ENCODE measurements at regions not wholly inside any gene's neighbourhood (a gene's known extent, or its start where the extent isn't known, plus 50 kb on each side); places are given as distances from the start of the nearest gene placed in this dataset.
"Not testable (repeated sequence)": the region's sequence is repeated elsewhere in the genome, so short reads cannot be mapped to it uniquely, and the experiment has no call there.

DNA sequence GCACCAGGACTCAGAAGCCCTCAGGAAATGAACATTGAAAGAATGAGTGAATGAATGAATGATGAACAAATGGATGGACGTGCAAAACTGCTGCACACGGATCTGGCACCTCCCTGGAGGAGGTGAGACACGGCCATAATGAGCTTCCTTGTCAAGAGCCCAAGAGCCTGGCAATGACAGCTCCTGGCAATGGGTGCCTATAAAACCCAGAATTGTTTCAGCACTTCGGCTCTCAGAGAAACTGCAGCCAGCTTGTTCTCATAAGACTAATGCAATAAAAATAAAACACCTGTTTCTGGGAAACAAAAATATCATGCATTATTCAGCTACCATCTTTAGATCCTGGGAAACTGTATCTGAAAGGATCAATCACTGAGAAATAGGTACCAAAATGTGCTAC is 200.5 kb upstream of the SFSWAP start:
- DNase-seq = no peak
- no peak for ATAC-seq

DNA sequence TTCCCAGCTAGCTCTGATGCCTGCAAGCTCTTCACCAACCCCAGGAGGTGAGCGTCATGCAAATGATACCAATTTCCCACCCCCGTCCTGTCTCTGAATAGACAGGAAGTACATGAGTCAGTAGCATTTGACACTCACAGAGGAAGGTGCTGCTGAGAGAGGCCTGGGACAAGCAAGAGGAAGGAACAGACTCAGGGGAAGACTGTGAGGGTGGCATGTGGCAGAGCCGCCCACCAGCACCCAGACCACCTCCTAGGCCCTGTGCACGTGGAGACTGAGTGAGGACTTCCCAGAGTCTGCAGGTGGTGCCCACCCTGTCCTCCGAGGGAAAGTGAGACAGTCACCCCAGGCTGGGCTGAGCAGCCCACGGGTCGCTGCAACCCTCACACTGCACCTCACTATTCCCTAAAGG is 199.5 kb upstream of the SFSWAP start:
- peak; percentile 99 for ATAC-seq
- DNase-seq = peak; percentile 52

DNA sequence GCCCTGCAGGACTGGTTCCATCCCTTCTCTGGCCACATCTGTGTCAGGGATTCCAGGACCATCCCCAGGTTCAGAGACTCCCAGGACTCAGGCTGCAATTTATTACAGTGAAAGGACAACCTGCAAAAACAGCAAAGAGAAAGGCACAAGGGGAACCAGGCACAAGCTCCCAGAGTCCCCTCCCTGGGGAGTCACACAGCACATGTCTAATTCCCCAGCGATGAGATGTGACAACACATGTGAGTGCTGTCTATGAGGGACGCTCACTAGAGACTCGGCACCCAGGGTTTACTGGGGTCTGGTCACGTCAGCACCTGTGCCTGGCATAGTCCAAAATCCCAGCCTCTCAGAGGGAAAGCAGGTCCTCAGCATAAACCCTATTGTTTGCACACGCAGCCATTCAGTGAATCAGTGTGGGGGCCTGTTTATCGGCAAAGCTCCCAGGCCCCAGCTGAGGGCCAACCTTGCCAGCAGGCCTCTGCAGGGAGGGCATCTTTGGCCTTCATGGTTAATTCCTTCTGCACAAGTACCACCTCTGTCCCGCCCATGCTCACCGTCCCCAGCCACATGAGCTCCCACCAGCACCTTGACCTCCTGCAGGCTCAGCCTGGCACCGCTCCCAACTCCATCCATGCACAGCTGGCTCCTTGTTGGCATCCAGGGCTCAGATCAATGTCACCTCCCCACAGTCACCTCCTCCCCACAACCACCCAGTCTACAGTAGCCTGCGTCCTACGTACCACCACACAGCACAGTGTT is 198.9 kb upstream of the SFSWAP start:
- DNase-seq (no peak), ATAC-seq (no peak)

DNA sequence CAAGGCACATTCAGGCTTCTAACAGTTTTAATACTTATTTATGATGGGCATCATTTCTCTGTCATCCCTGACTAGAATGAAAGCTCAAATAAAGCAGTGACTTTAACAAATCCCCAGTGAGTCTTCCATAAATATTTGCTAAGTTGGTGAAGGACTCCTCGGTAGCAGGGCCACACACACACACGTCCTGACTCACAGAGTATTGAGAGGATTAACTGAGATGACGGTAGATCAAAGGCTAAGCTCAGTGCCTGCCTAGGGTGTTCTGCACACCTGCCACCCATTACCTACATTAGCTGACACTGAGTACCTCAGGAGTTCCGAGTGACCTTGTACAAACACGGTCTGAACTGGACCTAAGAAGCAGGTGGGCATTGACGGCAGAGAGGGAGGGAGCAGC is 197.3 kb upstream of the SFSWAP start:
- DNase-seq = no peak
- ATAC-seq = no peak

DNA sequence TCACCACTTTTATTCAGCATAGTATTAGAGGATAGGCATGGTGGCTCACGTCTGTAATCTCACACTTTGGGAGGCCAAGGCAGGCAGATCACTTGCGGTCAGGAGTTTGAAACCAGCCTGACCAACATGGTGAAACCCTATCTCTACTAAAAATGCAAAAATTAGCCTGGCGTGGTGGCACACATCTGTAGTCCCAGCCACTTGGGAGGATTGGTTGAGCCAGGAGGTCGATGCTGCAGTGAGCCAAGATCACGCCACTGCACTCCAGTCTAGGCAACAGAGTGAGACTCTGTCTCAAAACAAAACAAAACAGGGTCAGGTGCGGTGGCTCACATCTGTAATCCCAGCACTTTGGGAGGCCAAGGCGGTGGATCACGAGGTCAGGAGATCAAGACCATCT is 190.3 kb upstream of the SFSWAP start:
- ATAC-seq, DNase-seq: not testable (repeated sequence)

DNA sequence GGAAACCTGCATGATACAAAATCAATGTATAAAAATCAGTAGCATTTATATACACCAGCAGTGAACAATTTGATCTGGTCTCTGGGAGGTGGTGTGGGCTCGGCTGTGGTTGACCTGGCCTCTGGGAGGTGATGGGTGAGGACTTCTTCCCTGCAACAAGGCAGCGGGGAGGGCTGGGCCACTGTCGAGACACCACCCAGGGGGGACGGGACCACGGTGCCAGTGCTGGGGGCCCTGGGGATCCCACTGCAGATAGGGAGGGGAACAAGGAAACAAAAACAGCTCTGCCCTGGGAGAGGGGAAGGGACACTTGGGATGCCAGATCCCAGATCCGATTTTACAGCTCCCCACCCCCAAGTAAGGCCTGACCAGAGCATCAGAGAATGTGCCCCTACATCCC is 189.6 kb upstream of the SFSWAP start:
- no peak for DNase-seq
- no peak for ATAC-seq

DNA sequence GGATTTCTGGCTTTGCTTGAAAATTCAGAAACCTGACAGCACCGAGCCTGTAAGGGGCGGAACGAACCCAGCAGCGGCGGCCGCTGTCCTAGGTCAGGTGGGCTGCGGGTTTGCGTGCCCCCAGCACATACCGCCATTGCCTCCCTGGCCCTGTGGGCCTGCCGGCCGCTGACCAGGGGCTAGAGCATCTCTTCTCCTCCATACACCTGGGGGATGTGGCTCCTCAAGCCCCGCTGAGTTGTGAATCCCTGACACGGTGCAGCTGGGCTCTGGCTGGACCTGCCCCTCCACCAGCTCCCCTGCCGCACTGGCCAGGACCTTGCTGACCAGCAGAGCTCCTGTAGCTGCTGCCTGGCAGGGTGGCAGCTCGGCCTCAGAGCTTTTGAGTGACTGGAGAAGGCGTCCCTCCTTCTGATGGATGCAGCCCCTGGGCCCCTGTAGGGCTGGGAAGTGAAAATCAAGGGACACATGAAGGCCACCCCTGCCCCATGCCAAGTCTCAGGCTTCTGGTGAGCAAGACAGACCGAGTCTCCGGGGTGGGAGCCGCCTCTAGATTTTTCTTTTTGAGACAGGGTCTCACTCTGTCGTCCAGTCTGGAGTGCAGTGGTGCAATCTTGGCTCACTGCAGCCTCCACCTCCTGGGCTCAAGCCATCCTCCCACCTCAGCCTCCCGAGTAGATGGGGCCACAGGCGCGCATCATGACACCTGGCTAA is 184.9 kb upstream of the SFSWAP start:
- ATAC-seq (no peak), DNase-seq (no peak)

DNA sequence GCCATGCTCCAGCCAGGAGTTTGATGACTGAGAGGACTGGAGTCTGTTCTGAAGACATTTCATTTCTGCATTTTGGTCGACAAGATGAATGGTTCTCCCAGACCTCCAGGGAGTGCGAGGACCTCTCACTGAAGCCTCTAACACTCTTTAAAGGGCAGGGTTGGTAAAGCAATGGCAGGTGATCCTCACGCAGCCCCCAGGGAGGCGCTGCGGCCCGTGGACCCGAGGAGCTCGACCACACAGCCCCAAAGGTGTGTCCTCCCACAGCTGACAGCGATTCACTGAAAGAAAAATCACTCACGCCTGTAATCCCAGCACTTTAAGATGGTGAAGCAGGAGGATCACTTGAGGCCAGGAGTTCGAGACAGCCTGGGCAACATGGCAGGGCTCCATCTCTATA is 183.8 kb upstream of the SFSWAP start:
- ATAC-seq = no peak
- no peak for DNase-seq

DNA sequence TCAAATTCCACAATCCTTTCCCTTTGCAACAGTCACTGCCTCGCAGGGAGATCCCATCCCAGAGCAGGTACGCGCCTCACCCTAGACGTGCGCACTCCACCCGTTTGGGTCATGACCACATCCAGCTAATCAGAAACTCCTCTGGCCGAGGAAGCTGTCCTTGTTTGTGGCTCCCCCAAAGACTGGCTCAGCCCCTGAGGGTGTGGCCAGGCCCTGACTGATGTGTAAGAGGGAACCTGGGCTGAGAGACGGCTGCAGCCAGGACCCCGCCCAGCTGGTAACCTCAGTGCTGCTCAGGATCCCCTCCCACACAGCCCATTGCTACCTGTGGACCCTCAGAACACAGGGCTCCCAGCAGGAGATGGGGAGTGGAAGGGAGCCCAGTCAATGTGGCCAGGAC is 183.2 kb upstream of the SFSWAP start:
- DNase-seq (no peak), ATAC-seq (no peak)

DNA sequence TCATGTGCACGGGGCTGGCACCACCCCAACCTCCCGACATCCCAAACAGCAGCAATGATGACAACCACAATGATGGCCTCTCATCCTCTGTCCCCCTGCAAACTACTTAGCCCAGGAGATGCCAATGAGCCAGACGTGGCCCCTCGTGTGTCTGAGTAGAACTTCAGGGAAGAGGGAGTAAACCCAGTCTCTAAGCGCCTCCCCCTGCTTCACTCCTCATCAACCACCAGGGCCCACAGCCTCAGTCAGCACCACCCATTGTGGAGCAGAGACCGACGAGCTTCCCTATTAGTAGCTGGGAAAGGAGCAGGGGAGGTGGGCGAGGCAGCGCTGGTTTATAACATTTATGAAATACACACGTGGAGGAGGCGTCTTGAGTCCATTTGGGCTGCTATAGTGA is 182.7 kb upstream of the SFSWAP start:
- DNase-seq (no peak), ATAC-seq (no peak)

DNA sequence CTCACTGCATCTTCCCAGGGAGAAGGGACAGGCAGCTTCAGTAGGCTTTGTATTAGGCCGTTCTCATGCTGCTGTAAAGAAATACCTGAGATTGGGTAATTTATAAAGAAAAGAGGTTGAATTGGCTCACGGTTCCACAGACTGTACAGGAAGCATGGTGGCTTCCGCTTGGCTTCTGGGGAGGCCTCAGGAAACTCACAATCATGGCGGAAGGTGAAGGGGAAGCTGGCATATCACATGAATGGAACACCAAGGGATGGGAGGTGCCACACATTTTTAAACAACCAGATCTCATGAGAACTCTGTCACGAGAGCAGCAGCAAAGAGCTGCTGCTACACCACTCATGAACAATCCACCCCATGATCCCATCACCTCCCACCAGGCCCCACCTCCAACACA is 182.2 kb upstream of the SFSWAP start:
- DNase-seq (no peak), ATAC-seq (no peak)

DNA sequence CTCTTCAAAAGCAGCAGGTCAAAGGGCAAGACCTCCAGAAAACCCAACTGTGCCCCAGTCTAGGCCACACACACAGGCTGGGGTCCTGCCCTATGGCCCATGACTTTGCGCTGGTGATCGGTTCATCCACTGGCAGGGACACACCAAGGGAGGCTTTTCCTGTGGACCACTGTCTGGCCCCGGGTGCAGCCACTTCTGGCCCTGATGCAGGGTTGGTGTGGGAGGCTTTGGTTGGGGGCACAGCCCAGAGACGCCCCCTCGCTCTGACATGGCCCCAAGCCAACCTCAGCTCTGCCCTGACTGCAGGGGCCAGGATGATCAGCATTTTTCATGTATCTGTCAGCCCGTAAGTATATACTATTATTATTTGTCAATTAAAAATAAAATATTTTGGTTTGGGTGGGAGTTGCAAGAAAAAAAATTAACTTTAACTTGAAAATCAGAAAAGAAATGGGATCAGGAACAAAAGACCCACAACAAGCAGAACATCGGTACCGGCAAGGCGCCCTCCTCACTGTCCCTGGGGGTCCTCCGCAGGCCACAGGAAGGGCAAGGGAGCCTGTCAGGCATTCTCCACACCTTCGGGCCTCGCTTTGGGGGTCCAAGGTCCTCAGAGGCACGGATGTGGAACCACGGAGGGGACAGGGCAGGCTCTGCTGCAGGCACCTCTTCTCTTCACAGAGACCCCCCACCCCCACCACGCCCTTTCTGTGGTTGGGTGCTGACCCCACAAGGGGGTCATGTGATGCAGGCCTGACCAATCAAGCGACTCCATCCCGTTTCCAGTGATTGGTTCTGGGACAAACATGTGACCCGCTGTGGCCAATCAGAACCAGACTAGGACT is 181.5 kb upstream of the SFSWAP start:
- ATAC-seq = no peak
- no peak for DNase-seq

DNA sequence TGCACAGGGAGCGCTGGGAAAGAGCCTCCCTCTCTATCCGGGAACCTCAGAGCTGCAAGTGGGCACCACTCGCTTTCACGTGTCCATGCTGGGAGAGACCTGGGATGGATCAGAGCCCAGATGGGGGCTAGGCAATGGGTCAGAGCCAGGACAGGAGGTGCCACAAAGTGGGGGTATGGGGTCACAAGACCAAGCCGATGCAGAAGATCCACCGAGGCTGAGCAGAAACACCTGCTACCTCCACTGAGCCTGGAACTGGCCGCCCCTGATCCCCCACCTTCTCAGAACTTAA is 180.9 kb upstream of the SFSWAP start:
- ATAC-seq (no peak), DNase-seq (no peak)

DNA sequence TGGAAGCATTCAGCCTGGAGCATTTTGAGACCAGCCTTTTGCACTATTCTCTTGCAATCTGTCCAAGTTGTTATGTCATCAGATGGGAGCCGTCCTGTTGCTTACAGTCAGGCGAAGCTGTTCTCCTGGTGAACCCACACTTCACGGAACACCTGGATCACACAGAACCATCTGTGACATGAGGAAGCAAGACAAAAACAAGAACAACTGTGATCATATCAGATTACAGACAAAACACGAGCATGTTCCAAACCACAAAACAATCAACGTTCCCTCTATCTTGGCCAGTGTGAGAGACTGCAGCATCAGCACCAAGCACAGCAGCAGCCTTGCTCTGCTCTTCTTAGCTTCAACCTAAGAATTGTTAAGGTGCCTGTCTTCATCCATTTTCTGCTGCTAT is 180.5 kb upstream of the SFSWAP start:
- ATAC-seq (no peak), DNase-seq (no peak)

DNA sequence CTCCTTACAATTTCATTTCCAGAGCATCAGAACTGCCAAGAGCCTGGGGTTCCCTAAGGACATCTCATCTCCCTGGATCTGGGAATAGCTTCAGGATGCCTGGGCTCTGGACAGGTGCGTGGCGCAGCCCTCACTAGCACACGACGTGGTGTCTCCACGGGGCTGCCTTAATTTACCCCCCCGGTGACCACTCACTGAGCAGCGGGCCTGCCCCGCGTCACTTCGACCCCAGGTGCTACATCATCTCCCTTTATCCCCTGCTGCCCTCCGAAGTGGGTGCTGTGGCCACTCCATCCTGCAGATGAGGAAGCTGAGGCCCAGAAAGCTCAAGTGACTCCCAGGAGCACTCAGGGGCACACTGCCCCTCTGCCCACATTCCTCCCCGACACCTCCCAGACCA is 177.8 kb upstream of the SFSWAP start:
- no peak for DNase-seq
- no peak for ATAC-seq

DNA sequence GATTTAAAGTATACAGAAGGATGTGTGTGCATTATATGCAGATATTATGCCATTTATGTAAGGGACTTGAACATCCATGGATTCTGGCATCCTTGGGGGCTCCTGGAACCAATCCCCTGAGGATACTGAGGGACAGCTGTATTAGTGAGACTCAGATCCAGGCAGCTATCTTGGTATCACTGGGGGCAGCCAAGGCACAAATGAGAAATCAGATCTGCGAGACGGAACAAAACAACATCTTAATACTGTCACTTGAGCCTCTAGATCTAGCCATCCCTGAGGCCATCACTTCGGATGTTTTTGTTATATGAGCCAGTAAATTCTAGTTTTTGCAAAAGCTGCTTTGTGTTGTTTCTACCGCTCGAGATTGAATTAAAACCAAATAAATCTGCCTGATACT is 175.1 kb upstream of the SFSWAP start:
- no peak for DNase-seq
- ATAC-seq = no peak

DNA sequence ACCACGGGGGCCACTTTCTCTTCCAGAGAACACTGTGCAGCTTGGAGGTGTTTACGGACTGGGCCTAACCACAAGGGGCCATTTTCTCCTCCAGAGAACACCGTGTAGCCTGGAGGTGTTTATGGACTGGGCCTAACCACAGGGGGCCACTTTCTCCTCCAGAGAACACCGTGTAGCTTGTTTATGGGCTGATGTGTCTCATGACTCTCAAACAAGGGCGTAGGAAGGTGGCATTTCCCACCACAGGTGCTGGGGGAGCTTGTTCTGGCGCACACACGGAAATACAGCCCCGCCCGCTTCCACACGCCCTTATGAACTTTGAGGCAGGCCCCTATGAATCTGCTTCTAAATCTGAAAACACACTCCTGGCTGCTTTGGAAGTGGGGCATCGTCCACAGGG is 174.6 kb upstream of the SFSWAP start:
- DNase-seq (peak; percentile 16), ATAC-seq (peak; percentile 43)

DNA sequence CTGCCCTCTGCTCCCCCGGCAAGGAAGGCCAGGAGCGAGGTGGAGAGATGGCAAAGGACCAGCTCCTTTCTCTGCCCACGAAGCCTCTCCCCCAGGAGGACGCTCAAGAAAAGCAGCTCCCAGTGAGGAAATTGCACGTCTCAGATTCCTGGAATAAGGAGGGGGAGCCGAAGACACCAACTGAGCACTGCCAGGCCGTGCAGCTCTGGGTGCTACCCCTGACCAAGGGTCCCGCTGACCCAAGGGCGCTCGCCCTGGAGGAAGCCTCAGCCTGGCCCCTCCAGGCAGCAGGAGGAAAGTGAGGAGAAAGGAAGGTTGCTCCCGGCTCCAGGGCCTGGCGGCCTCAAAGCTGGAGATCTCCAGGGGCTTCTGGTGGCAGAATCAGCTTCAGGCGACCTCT is 174.1 kb upstream of the SFSWAP start:
- no peak for DNase-seq
- no peak for ATAC-seq

DNA sequence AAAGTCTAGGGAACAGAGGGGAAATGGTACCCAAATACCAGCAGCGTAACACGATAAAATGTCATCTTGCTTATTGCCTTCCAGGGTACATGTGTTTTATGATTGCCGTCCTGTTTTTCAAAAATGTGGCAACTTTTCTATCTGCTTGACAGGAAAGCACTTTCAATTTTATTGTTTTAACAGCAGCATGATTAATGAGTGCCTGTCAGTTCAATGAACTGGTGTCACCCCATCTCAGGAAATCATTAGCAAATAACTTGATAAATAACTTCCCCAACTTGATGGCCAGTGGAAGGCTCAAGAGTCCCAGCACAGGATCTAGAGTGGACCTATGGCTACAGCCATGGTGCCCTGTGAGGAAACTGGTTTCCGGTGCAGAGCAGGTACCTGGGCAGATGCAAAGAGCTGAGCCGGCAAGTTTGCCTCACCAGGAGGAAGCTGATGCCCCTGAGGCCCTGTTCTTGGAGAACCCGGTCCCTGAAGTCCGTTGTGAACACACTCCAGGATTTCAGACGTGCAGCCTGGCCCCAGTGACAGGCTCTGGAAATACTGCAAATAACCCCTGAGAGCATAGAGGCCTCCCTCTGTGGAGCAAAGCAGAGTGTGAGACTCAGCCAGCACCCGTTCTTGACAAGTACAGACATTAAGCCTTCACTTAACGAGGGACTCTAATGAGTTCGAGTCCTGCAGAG is 173.5 kb upstream of the SFSWAP start:
- DNase-seq (no peak), ATAC-seq (no peak)

DNA sequence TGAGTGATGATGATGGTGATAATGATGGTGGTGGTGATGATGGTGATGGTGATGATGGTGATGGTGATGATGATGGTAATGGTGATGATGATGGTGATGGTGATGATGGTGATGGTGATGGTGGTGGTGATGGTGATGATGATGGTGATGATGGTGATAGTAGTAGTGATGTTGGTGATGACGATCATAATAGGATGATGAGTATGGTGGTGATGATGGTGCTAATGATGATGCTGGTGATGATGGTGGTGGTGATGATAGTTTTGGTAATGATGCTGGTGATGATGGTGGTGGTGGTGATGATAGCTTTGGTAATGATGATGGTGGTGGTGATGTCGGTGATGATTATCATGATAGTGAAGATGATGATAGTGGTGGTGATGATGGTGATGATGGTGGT is 171.5 kb upstream of the SFSWAP start:
- ATAC-seq (no peak), DNase-seq (no peak)

DNA sequence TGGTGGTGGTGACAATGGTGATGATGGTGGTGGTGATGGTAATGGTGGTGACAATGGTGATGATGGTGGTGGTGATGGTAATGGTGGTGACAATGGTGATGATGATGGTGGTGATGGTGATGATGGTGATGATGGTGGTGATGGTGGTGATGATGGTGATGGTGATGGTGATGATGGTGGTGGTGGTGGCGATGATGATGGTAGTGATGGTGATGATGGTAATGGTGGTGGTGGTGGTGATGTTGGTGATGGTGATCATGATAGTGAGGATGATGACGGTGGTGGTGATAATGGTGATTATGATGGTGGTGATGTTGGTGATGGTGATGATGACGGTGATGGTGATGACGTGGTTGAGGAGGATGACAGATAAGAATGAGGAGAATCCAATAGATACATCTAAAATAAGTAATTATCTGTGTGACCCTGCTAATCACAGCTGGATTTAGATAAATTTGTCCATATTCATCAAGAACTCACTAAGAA is 170.7 kb upstream of the SFSWAP start:
- DNase-seq = no peak
- ATAC-seq = no peak

DNA sequence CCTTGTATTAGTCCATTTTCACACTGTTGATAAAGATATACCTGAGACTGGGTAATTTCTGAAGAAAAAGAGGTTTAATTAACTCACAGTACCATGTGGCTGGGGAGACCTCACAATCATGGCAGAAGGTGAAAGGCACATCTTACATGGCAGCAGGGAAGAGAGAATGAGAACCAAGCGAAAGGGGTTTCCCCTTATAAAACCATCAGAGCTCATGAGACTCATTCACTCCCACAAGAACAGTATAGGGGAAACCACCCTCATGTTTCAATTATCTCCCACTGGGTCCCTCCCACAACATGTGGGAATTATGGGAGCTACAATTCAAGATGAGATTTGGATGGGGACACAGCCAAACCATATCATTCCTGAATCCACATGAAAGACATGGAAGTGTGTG is 169.4 kb upstream of the SFSWAP start:
- not testable (repeated sequence) for ATAC-seq, DNase-seq

DNA sequence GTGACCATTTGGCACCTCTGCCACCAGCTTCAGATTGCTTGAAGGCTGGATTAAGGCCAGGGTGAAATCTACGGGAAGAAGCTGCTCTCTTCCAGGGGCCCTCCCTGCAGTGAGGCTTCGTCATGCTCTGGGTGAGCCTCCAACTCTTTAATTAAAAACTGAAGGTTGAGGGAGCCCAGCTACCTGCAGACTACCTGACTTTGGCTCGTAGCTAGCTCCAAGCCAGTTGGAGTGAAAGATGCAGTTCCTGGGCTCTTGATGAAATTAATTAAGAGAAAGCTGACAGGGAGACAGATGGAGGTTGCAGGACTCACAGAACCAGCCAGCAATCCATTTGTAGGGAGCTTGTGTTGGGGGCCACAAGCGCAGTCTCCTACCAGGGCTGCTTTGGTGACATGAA is 168.5 kb upstream of the SFSWAP start:
- ATAC-seq = no peak
- no peak for DNase-seq

All from stimulated activated naive CD8-positive, alpha-beta T cell treated with anti-CD3 and anti-CD28 coated beads, Interleukin-15, Interleukin-2, amounts not matched to agents 100 U/mL and 50 U/mL, for 24 hours (primary cell).